Fibroblast of lung (primary cell): ENCODE measurements at regions not wholly inside any gene's neighbourhood (a gene's known extent, or its start where the extent isn't known, plus 50 kb on each side); places are given as distances from the start of the nearest gene placed in this dataset.

Source experiments
- EZH2 ChIP-seq: IDR thresholded peaks from 2 replicates; pipeline ENCODE4 v1.5.1; 2012; ENCODE audit warnings: low read length, control low read depth, mild to moderate bottlenecking; ENCODE audit errors: missing control alignments
- TF ChIP-seq, protein P1 (sequence below), 2 donors: IDR thresholded peaks in 1 of 2; conservative IDR thresholded peaks in 1 of 2; 1 replicate in 1 of 2; 2 replicates in 1 of 2; pipeline ENCODE4 v1.5.1; 2011 to 2012; ENCODE audit warnings: low read length in 2 of 2, control low read depth in 1 of 2, inconsistent platforms in 1 of 2, low read depth in 1 of 2, mild to moderate bottlenecking in 1 of 2

DNA sequence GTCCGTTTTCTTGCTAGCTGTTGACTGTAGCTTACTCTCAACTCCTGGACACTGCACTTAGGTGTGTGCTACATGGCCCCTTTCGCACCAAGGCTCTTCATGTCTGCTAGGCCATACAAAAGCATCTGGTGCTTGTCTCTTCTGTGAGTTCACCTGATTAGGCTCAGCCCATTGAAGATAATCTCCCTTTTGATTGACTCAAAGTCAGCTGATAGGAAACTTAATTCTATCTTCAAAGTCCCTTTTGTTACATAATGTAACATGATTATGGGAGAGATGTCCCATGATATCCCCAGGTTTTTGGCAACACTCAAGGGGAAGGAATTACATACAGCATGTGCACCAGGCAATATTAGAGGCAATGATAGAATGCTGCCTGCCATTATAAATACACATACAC lies 263.0 kb upstream of the JAG1 start:
- TF ChIP-seq, protein P1, sequence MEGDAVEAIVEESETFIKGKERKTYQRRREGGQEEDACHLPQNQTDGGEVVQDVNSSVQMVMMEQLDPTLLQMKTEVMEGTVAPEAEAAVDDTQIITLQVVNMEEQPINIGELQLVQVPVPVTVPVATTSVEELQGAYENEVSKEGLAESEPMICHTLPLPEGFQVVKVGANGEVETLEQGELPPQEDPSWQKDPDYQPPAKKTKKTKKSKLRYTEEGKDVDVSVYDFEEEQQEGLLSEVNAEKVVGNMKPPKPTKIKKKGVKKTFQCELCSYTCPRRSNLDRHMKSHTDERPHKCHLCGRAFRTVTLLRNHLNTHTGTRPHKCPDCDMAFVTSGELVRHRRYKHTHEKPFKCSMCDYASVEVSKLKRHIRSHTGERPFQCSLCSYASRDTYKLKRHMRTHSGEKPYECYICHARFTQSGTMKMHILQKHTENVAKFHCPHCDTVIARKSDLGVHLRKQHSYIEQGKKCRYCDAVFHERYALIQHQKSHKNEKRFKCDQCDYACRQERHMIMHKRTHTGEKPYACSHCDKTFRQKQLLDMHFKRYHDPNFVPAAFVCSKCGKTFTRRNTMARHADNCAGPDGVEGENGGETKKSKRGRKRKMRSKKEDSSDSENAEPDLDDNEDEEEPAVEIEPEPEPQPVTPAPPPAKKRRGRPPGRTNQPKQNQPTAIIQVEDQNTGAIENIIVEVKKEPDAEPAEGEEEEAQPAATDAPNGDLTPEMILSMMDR (conservative IDR thresholded peaks at IDR 0.05 in 1 of 2, IDR thresholded peaks at IDR 0.05 in 1 of 2; ENCODE audit: low read depth in 1 of 2, low read length in 2 of 2), result no peak
- no peak for TF ChIP-seq EZH2
